ENCODE measurements at regions not wholly inside any gene's neighbourhood (a gene's known extent, or its start where the extent isn't known, plus 50 kb on each side); places are given as distances from the start of the nearest gene placed in this dataset.

DNA sequence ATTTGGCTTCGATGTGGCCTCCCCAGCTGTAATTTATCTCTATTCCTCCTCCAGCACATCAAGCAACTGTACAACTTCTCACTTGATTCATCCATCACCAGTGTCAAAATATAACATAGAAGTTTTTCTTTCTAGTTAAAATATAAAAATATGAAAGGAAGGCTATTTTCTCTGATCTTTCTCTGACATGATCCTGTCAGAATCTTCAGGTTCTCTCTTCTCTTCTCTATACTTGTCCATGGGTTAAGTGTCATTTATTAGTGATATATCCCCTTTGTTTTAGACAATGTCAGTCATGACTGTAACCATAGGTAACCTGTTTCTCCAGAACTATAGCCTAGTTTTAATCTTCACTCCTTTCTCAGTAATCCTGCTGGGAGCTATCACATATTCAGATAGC, 132.5 kb upstream of the G2E3 start:
- H3K4me1 ChIP-seq (ENCODE audit: insufficient read depth, low read length), result no peaks in the 10 kb centered on the region
- no peak overlapping the region for H3K56ac ChIP-seq (ENCODE audit: insufficient read length, low read depth, low read length)
- no peak overlapping the region for H4K91ac ChIP-seq (ENCODE audit: insufficient read length, low read depth, low read length)
- no peak overlapping the region for H3K18ac ChIP-seq (ENCODE audit: insufficient read length, low read depth, low read length)
- no peak overlapping the region for H3K9ac ChIP-seq (ENCODE audit: extremely low read depth, insufficient read length, low read length)
- H3K23ac ChIP-seq (ENCODE audit: insufficient read length, low read depth, low read length), result no peak overlapping the region
- WGBS (ENCODE audit: extremely low coverage, insufficient read length, low lambda C conversion rate), result no CpG with 5 or more reads among the region's 1 CpG
- no peak overlapping the region for H2BK20ac ChIP-seq (ENCODE audit: low read depth, low read length, poor library complexity, severe bottlenecking)
- H2AFZ ChIP-seq (ENCODE audit: low read length), result no peak overlapping the region
- no peak overlapping the region for H2BK12ac ChIP-seq (ENCODE audit: insufficient read length, low read depth, low read length)
- no peaks in the 10 kb centered on the region for H3K79me1 ChIP-seq (ENCODE audit: insufficient read depth, low read depth, low read length, poor library complexity, severe bottlenecking)
- TF ChIP-seq, protein P1, sequence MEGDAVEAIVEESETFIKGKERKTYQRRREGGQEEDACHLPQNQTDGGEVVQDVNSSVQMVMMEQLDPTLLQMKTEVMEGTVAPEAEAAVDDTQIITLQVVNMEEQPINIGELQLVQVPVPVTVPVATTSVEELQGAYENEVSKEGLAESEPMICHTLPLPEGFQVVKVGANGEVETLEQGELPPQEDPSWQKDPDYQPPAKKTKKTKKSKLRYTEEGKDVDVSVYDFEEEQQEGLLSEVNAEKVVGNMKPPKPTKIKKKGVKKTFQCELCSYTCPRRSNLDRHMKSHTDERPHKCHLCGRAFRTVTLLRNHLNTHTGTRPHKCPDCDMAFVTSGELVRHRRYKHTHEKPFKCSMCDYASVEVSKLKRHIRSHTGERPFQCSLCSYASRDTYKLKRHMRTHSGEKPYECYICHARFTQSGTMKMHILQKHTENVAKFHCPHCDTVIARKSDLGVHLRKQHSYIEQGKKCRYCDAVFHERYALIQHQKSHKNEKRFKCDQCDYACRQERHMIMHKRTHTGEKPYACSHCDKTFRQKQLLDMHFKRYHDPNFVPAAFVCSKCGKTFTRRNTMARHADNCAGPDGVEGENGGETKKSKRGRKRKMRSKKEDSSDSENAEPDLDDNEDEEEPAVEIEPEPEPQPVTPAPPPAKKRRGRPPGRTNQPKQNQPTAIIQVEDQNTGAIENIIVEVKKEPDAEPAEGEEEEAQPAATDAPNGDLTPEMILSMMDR (conservative IDR thresholded peaks at IDR 0.05), result no peak
- H2BK5ac ChIP-seq (ENCODE audit: insufficient read length, low read length), result no peak overlapping the region
- Mint-ChIP-seq H3K27me3 (ENCODE audit: low read depth) (no peaks in the 10 kb centered on the region), H3K4me1 (peaks cover 9% of the 10 kb centered on the region in 2 experiments), H3K27ac (no peak overlapping the region), H3K36me3 (ENCODE audit: insufficient read depth in 1 of 3, low read depth in 3 of 3) (no peaks in the 10 kb centered on the region), H3K9me3 (no peaks in the 10 kb centered on the region), H3K4me3 (no peak overlapping the region)
- H3K4ac ChIP-seq (ENCODE audit: low read depth, low read length), result no peak overlapping the region
- no peaks in the 10 kb centered on the region for H3K27me3 ChIP-seq (ENCODE audit: insufficient read depth, low read length)
- no peak overlapping the region for H3T11ph ChIP-seq (ENCODE audit: low read length)
- no peaks in the 10 kb centered on the region for H3K79me2 ChIP-seq (ENCODE audit: insufficient read depth, low read length)
- H4K5ac ChIP-seq (ENCODE audit: insufficient read length, low read depth, low read length), result no peak overlapping the region
- no peaks in the 10 kb centered on the region for H3K9me3 ChIP-seq (ENCODE audit: control insufficient read depth, low read depth, low read length)
- H3K14ac ChIP-seq (ENCODE audit: insufficient read depth, low read length), result no peak overlapping the region
- H3K4me2 ChIP-seq (ENCODE audit: insufficient read depth, insufficient read length, low read length), result no peak overlapping the region
- no peak overlapping the region for H3K27ac ChIP-seq (ENCODE audit: insufficient read length, low read depth, low read length)
- no peaks in the 10 kb centered on the region for H3K23me2 ChIP-seq (ENCODE audit: insufficient read length, low read depth, low read length, poor library complexity, severe bottlenecking)
- no peak overlapping the region for H4K8ac ChIP-seq (replicated peaks; ENCODE audit: insufficient read length, low read depth, low read length)
- H2BK15ac ChIP-seq (ENCODE audit: low read depth, low read length), result no peak overlapping the region
- DNase-seq, result no peak
- H2BK120ac ChIP-seq (ENCODE audit: low read depth, low read length, poor library complexity, severe bottlenecking), result no peak overlapping the region
- no peaks in the 10 kb centered on the region for H4K20me1 ChIP-seq (ENCODE audit: control insufficient read depth, insufficient read depth, insufficient read length)
- no peak overlapping the region for H2AK5ac ChIP-seq (ENCODE audit: insufficient read length, low read length)

Measured in H9 (cell line).